ENCODE measurements at regions not wholly inside any gene's neighbourhood (a gene's known extent, or its start where the extent isn't known, plus 50 kb on each side); places are given as distances from the start of the nearest gene placed in this dataset.

- Histone ChIP-seq H3K4me1 (no peaks in the 10 kb centered on the region), H3K9me3 (peaks cover 0 to 17% (median 0%) of the 10 kb centered on the region in 11 donors), H3K36me3 (no peaks in the 10 kb centered on the region), H3K27ac (no peak overlapping the region), H3K27me3 (no peaks in the 10 kb centered on the region), H3K4me3 (no peak overlapping the region)
- ATAC-seq = no peak
- no peak for TF ChIP-seq CTCF (IDR thresholded peaks at IDR 0.05)
- intact Hi-C loops (cut with DNase I) = loop anchor here in 1 of 10 donors (10.0 kb wide), 1 partner anchor 148 kb away; no protein-coding TSS in a partner anchor
- DNase-seq = no peak
- 77 to 87% methylated on average over 1 of the region's 1 CpG for WGBS, 2 donors
Measured at GRCh38 chr12:97946701-97947100, 484.1 kb downstream of the RMST start.

GRCh38 chr12:97948591-97948990 is 486.0 kb downstream of the RMST start:
- ATAC-seq (no peak), DNase-seq (no peak)
- no peaks in the 10 kb centered on the region for H3K4me1 ChIP-seq
- no peak overlapping the region for H3K4me3 ChIP-seq
- no peaks in the 10 kb centered on the region for H3K36me3 ChIP-seq
- H3K27ac ChIP-seq = no peak overlapping the region
- no peaks in the 10 kb centered on the region for H3K27me3 ChIP-seq
- WGBS, 2 donors = 74 to 80% methylated on average over 2 of the region's 2 CpGs
- intact Hi-C loops (cut with DNase I) = loop anchor here in 1 of 10 donors (10.0 kb wide), 1 partner anchor 146 kb away; no protein-coding TSS in a partner anchor
- TF ChIP-seq CTCF (IDR thresholded peaks at IDR 0.05) = no peak
- H3K9me3 ChIP-seq = peaks cover 0 to 17% (median 0%) of the 10 kb centered on the region in 11 donors

- no peak overlapping the region for H3K27ac ChIP-seq
- H3K27me3 ChIP-seq = no peaks in the 10 kb centered on the region
- H3K36me3 ChIP-seq = no peaks in the 10 kb centered on the region
- H3K4me1 ChIP-seq = no peaks in the 10 kb centered on the region
- H3K9me3 ChIP-seq = peaks cover 0 to 17% (median 0%) of the 10 kb centered on the region in 11 donors
- DNase-seq (no peak), ATAC-seq (no peak)
- H3K4me3 ChIP-seq = no peak overlapping the region
- TF ChIP-seq CTCF (IDR thresholded peaks at IDR 0.05) = no peak
- intact Hi-C loops (cut with DNase I) = no loop called here
Measured at GRCh38 chr12:97951239-97951638, 488.6 kb downstream of the RMST start.

DNA sequence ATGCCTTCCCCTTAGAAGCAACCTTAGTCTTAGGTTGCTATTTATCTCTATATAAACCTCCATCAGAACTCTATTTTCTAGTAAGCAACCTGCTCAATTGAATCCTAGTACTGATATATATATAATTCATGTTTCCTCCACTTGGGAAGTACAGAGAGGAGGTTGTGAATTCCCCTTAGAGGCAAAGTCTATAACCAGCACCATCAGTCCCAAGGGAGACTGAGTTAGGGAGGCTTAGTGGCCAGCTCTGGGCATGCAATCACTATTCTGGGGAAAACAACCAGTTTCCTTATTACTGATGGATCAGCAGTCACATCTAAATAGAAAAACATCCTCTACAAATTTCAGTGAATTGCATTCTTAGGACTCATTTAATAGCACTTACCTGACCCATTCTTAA is 489.1 kb downstream of the RMST start:
- TF ChIP-seq CTCF (IDR thresholded peaks at IDR 0.05) = no peak
- no peak for DNase-seq
- Histone ChIP-seq H3K36me3 (no peaks in the 10 kb centered on the region), H3K4me1 (no peaks in the 10 kb centered on the region), H3K4me3 (no peak overlapping the region), H3K27ac (no peak overlapping the region), H3K9me3 (peaks cover 0 to 18% (median 2%) of the 10 kb centered on the region in 11 donors), H3K27me3 (no peaks in the 10 kb centered on the region)
- intact Hi-C loops (cut with DNase I) = no loop called here
- no peak for ATAC-seq

Data from heart right ventricle (tissue), 16 donors.